GM20431 (cell line): ENCODE measurements at regions not wholly inside any gene's neighbourhood (a gene's known extent, or its start where the extent isn't known, plus 50 kb on each side); places are given as distances from the start of the nearest gene placed in this dataset.

Source experiments
- in situ Hi-C: fragments of 300-500 bp; cut with MseI, MboI; formaldehyde crosslinking; loops from one replicate; pipeline ENCODE4 v1.15.0; 2020; ENCODE audit warnings: low sequenced_read_pairs; ENCODE audit not compliant: unreplicated experiment

- in situ Hi-C loops: no loop called here
Measured at GRCh38 chr13:26811581-26811980, 51.0 kb upstream of the GPR12 start.
